NCI-H1930 (cell line): ENCODE measurements at regions not wholly inside any gene's neighbourhood (a gene's known extent, or its start where the extent isn't known, plus 50 kb on each side); places are given as distances from the start of the nearest gene placed in this dataset.
"Not testable (repeated sequence)": the region's sequence is repeated elsewhere in the genome, so short reads cannot be mapped to it uniquely, and the experiment has no call there.

Experiments
- DNase-seq, 2 experiments: peaks; one replicate each; lab custom pipeline; 2025; lab: John Stamatoyannopoulos, UW

- no peak for DNase-seq
Measured at GRCh38 chr1:67528141-67528540, 97.9 kb upstream of the SERBP1 start.

DNA sequence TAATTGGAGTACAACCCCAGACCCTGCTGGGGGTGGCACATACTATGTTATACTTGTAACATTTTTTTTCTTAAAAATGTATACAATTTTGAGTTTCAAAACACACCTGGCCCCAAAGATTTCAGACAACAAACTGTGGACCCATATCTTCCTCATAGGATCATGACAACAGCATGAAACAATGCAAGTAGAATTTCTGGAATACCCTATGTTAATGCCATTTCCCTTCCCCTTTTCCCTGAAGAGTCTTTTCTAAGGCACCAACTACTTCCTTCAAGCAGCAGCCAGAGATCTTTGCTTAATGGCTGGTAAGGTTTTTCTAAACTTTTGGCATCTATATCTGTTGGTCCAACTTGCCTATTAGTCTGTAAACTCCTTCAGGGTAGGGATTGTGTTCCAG, 99.9 kb upstream of the SERBP1 start:
- DNase-seq: no peak

DNA sequence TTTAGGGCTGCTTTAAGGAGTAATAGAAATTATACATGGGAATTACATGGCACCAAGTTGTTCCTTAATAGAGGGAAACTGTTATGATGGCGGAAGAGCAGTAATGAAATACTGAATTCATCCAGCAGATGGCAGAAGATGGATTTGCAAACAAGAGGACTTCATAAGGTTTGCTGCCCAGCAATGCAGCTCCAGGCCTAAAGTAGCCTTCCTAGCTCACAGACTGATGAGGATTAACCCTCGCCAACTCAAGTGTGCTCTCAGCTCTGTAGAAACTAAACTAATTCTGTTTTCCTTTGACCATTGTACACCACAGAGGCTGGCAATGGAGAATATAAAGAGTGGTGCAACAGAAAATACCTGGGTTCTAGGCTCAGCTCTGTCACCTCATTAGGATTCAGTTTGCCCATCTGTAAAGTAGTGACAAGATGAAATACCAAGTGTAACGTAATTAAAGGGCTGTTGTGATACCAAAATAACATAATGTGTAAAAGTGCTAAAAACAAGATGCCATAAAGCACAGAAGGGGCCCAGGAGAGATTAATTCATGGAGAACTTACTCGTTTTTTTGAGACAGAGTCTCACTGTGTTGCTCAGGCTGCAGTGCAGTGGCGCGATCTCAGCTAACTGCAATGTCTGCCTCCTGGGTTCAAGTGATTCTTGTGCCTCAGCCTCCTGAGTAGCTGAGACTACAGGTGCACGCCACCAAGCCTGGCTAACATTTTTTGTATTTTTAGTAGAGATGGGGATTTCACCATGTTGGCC, 102.4 kb upstream of the SERBP1 start:
- peak; percentile 11 to 15 for DNase-seq

GRCh38 chr1:67534627-67535065, 104.4 kb upstream of the SERBP1 start:
- DNase-seq: no peak

DNA sequence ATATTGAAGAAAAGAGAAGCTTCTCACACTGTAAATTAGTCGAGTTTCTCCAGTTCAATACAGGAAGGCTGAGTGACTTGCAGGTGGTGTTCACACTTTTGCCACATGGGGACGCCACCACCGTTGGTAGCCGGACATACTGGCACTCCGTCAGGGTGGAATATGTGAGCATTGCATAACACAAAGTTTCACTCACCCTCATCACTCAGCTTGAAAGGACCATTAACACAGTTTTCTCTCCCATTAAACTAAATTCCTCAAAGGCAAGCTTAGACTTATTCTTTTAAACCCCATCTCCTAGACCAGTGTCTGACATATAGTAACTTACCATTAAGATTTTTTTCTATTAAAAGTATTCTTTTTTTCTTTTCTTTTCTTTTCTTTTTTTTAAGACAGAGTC, 105.3 kb upstream of the SERBP1 start:
- DNase-seq: no peak

DNA sequence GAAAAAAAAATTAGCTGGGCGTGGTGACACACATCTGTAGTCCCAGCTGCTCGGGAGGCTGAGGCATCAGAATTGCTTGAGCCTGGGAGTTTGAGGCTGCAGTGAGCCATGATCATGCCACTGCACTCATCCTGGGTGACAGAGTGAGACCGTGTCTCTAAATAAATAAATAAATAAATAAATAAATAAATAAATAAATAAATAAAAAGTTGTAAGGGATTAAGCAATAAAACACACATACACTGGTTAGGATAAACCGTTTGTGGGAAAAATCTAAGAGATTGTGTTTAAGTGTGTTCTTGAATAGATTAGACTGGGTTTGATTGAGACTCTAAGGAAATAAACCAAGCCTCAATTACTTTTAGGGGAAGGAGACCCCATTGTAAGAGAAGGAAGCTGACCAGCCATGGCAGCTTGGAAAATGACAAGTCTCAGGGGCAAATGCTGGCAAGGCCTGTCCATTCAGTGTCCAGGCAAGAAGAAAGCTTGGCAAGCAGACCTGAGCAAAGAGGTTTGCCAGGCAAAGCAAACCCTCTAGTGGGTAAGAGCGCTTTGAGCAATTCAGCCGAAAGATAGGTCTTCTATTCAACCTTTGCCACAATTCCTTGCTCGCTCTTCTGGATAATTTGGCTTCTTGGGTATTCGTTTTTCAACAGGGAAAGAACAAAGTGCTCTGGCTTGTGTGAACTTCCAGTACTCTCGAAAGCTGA, 106.9 kb upstream of the SERBP1 start:
- DNase-seq: no peak

- DNase-seq: no peak
Measured at GRCh38 chr1:67537667-67538018, 107.4 kb upstream of the SERBP1 start.

DNA sequence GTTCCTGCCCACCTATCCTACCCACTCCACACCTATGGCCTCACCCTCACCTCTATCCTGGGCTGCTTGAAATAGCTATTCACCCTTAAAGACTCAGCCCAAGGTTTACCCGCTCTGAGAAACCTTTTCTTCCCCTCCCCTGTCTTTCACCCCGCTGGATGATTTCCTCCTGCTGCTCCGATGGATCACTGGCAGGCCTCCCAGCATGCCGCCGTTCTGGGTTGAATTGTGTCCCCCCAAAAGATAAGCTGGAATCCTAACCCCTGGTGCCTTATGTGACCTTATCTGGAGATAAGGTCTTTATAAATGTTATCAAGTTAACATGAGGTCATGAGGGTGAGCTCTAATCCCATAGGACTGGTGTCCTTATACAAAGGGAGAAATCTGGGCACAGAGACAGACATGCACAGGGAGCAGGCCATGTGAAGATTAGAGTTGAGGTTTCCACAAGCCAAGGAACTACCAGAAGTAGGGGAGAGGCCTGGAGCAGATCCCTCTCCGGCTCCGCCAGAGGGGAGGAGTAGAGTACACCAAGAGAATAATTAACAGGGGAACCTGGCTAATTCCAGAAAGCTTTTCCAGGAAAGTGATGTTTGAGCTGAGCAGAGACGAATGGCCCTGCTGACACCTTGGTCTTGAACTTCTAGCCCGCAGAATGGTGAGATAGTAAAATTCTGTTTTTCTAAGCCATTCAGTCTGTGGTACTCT, 110.0 kb upstream of the SERBP1 start:
- no peak for DNase-seq

- DNase-seq: no peak
Measured at GRCh38 chr1:67540733-67541125, 110.5 kb upstream of the SERBP1 start.

GRCh38 chr1:67542747-67543146, 112.5 kb upstream of the SERBP1 start:
- DNase-seq: no peak

- DNase-seq: no peak
Measured at GRCh38 chr1:67544921-67545320, 114.7 kb upstream of the SERBP1 start.

- no peak for DNase-seq
Measured at GRCh38 chr1:67545364-67545763, 115.2 kb upstream of the SERBP1 start.

DNA sequence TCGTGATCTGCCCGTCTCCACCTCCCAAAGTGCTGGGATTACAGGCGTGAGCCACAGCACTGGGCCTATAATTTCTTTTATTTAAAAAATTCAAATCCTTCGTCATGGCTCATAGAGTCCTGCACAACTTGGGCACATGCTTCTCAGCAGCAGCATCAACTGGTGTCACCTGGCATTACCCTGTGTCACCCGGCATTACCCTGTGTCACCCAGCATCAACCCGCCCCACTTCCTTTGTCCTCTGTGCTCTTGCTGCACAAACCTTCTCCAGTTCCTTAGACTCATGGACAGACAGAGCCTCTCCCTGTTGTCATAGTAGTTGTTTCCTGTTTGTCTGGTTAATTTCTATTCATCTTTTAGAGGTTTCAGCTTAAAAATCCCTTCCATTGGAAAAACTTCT, 121.2 kb upstream of the SERBP1 start:
- DNase-seq: no peak

DNA sequence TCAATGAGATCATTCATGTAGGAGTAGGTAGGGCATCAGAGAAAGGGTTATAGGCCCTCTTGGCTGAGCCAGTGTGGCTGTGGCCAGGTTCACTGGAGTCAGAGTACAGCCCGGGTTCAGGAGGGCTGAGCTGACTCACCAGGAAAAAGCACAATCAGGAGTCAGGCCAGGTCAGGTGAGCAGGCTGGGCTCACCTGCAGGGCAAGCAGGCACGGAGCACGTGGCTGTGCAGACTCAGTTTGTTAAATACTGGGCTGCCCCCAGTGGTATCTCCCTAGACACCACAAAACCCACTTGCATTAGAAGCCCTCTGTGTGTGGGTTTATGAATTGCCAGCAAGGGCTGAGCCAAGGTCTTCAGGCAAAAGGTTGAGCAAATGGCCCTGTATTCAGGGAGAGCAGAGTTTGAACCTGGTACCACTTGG, 122.1 kb upstream of the SERBP1 start:
- DNase-seq: no peak

- DNase-seq: not testable (repeated sequence)
Measured at GRCh38 chr1:67554204-67554603, 124.0 kb upstream of the SERBP1 start.

GRCh38 chr1:67555461-67556296, 125.5 kb upstream of the SERBP1 start:
- DNase-seq: no peak

- no peak for DNase-seq
Measured at GRCh38 chr1:67556297-67556900, 126.2 kb upstream of the SERBP1 start.

DNA sequence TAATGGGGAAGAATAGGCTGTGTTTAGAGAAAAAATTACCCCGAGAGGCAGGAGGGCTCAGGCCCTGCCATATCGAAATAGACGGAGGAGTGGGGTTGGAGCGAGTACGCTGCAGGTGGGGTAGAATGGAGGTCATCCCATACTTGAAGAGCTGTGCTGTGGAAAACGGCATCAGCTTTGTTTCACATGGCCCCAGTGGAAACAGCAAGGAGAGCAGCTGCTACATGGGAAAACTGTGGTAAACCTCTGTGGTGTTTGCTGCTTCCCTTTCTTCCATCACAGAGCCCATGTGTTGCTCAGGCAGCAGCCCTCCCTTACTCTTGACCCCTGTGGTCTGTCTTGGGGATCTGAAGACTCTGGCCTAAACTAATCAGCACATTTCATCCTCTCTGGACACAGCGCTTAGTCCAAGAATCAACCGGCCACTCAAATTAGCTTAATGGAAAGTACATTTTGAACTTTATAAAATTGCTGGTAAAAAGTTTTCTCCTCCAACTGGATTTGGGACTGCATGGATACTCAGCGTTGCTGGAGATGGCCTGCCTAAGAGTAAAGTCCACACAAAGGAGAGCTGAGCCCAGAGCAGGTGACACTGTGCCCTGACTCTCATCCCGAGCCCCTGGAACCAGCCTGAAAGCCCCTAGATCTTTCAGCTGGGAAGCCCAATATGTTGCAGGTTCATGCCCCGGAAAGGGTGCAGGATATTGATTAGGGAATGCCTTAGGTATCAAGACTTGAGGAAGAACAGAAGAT, 127.1 kb upstream of the GADD45A start:
- no peak for DNase-seq

- DNase-seq: no peak
Measured at GRCh38 chr1:67558449-67559193, 126.4 kb upstream of the GADD45A start.

DNA sequence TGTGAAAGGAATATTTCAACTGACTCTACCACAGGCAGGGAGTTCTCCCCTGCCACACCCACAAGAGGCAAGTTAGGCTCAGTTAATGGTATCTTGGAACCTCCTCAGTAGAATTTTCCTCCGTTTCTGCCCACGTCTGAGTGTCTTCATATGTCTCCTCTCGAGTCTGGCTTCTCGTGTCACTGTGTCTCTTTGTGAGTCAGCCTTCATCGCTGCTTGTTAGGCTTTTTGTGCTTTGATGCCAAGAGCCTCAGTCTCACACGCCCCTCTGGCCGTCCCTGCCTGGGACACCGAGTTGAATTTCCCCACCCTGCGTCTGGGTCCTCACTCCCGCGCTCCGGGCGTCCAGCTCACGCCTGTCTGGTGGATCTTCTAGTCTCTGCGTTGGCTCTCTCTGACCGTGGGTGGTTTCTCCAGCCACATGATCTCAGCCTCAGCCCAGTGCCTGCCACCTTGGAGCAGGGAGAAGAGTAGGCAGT, 125.7 kb upstream of the GADD45A start:
- no peak for DNase-seq
